ENCODE measurements at regions not wholly inside any gene's neighbourhood (a gene's known extent, or its start where the extent isn't known, plus 50 kb on each side); places are given as distances from the start of the nearest gene placed in this dataset.

- Histone ChIP-seq H3K4me3 (ENCODE audit: low read length) (no peak overlapping the region), H4K20me1 (ENCODE audit: insufficient read depth, low read length) (no peaks in the 10 kb centered on the region), H2AFZ (ENCODE audit: low read length) (no peak overlapping the region), H3K27ac (ENCODE audit: low read length) (no peak overlapping the region), H3K4me2 (ENCODE audit: low read depth, low read length) (no peak overlapping the region), H3K4me1 (ENCODE audit: low read length) (no peaks in the 10 kb centered on the region), H3K9me3 (replicated peaks; ENCODE audit: insufficient read depth, low read length) (no peaks in the 10 kb centered on the region), H3K79me2 (ENCODE audit: low read length) (no peaks in the 10 kb centered on the region), H3K27me3 (replicated peaks; ENCODE audit: insufficient read depth, low read length) (no peaks in the 10 kb centered on the region), H3F3A (ENCODE audit: insufficient read depth, low read length) (no peaks in the 10 kb centered on the region), H3K36me3 (replicated peaks; ENCODE audit: insufficient read depth, low read length) (no peaks in the 10 kb centered on the region), H3K9ac (ENCODE audit: low read length) (no peak overlapping the region), H3K9me2 (replicated peaks; ENCODE audit: insufficient read depth, low read length) (no peaks in the 10 kb centered on the region)
- DNase-seq = no peak
- TF ChIP-seq EZH2 (optimal IDR thresholded peaks at IDR 0.05; ENCODE audit: low read depth, low read length) = no peak
- TF ChIP-seq CTCF (IDR thresholded peaks at IDR 0.05; ENCODE audit: low read length) = no peak
- TF ChIP-seq EZH2phosphoT487 (IDR thresholded peaks at IDR 0.05; ENCODE audit: low read length) = no peak
Measured at GRCh38 chr5:156004754-156005153, 322.2 kb upstream of the SGCD start.

GRCh38 chr5:156006026-156006647 is 320.8 kb upstream of the SGCD start:
- Histone ChIP-seq H3K36me3 (replicated peaks; ENCODE audit: insufficient read depth, low read length) (no peaks in the 10 kb centered on the region), H3K4me2 (ENCODE audit: low read depth, low read length) (no peak overlapping the region), H3K27ac (ENCODE audit: low read length) (no peak overlapping the region), H3F3A (ENCODE audit: insufficient read depth, low read length) (no peaks in the 10 kb centered on the region), H4K20me1 (ENCODE audit: insufficient read depth, low read length) (no peaks in the 10 kb centered on the region), H3K79me2 (ENCODE audit: low read length) (no peaks in the 10 kb centered on the region), H3K4me3 (ENCODE audit: low read length) (no peak overlapping the region), H3K4me1 (ENCODE audit: low read length) (no peaks in the 10 kb centered on the region), H3K9ac (ENCODE audit: low read length) (no peak overlapping the region), H2AFZ (ENCODE audit: low read length) (no peak overlapping the region), H3K9me2 (replicated peaks; ENCODE audit: insufficient read depth, low read length) (no peaks in the 10 kb centered on the region), H3K27me3 (replicated peaks; ENCODE audit: insufficient read depth, low read length) (no peaks in the 10 kb centered on the region), H3K9me3 (replicated peaks; ENCODE audit: insufficient read depth, low read length) (no peaks in the 10 kb centered on the region)
- TF ChIP-seq EZH2phosphoT487 (IDR thresholded peaks at IDR 0.05; ENCODE audit: low read length) (no peak), CTCF (IDR thresholded peaks at IDR 0.05; ENCODE audit: low read length) (no peak), EZH2 (optimal IDR thresholded peaks at IDR 0.05; ENCODE audit: low read depth, low read length) (no peak)
- DNase-seq = no peak

GRCh38 chr5:156008844-156009243 is 318.1 kb upstream of the SGCD start:
- no peak for DNase-seq
- Histone ChIP-seq H2AFZ (ENCODE audit: low read length) (no peak overlapping the region), H3K36me3 (replicated peaks; ENCODE audit: insufficient read depth, low read length) (no peaks in the 10 kb centered on the region), H4K20me1 (ENCODE audit: insufficient read depth, low read length) (no peaks in the 10 kb centered on the region), H3K4me3 (ENCODE audit: low read length) (no peak overlapping the region), H3K27ac (ENCODE audit: low read length) (no peak overlapping the region), H3K27me3 (replicated peaks; ENCODE audit: insufficient read depth, low read length) (no peaks in the 10 kb centered on the region), H3K4me1 (ENCODE audit: low read length) (no peaks in the 10 kb centered on the region), H3K4me2 (ENCODE audit: low read depth, low read length) (no peak overlapping the region), H3F3A (ENCODE audit: insufficient read depth, low read length) (no peaks in the 10 kb centered on the region), H3K79me2 (ENCODE audit: low read length) (no peaks in the 10 kb centered on the region), H3K9ac (ENCODE audit: low read length) (no peak overlapping the region), H3K9me2 (replicated peaks; ENCODE audit: insufficient read depth, low read length) (no peaks in the 10 kb centered on the region), H3K9me3 (replicated peaks; ENCODE audit: insufficient read depth, low read length) (no peaks in the 10 kb centered on the region)
- TF ChIP-seq CTCF (IDR thresholded peaks at IDR 0.05; ENCODE audit: low read length) = no peak
- TF ChIP-seq EZH2phosphoT487 (IDR thresholded peaks at IDR 0.05; ENCODE audit: low read length) = no peak
- TF ChIP-seq EZH2 (optimal IDR thresholded peaks at IDR 0.05; ENCODE audit: low read depth, low read length) = no peak

Measured in MM.1S (cell line).